ENCODE measurements at regions not wholly inside any gene's neighbourhood (a gene's known extent, or its start where the extent isn't known, plus 50 kb on each side); places are given as distances from the start of the nearest gene placed in this dataset.

DNA sequence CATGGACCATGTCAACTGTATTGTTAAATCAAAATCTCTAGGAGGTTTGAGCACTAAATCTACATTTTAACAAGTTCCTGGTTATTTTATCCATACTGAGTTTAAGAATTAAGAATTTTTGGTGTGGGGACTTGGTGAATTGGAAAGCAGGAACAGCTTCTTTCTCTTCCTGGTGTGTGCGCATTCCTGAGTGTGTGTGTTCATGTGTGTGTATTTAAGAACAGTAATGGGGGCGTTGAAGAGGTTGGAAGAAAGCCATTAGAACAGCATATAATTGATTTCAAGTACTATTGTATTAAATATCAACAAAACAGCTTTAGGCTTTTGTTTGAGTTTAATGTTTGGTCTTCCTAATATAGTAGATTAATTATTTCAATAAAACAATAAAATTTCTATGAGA lies 801.3 kb upstream of the ID2 start:
- TF ChIP-seq CTCF (IDR thresholded peaks at IDR 0.05): no peak
- TF ChIP-seq POLR2A (IDR thresholded peaks at IDR 0.05; ENCODE audit: low read depth): no peak
- TF ChIP-seq POLR2AphosphoS5 (IDR thresholded peaks at IDR 0.05): no peak

All from esophagus muscularis mucosa (tissue), 3 donors.